DND-41 (cell line): ENCODE measurements at regions not wholly inside any gene's neighbourhood (a gene's known extent, or its start where the extent isn't known, plus 50 kb on each side); places are given as distances from the start of the nearest gene placed in this dataset.

ENCODE experiments used
- EZH2 ChIP-seq: IDR thresholded peaks from 3 replicates; pipeline ENCODE4 v1.6.1; 2012; ENCODE audit warnings: borderline replicate concordance, low read depth, mild to moderate bottlenecking, moderate library complexity, low read length, inconsistent platforms; ENCODE audit not compliant: severe bottlenecking
- TF ChIP-seq, protein P1 (sequence below): IDR thresholded peaks from 2 replicates; pipeline ENCODE4 v1.5.1; 2012; ENCODE audit warnings: borderline replicate concordance, low read length, moderate library complexity, mild to moderate bottlenecking; ENCODE audit not compliant: poor library complexity, severe bottlenecking; ENCODE audit errors: extremely low read depth

DNA sequence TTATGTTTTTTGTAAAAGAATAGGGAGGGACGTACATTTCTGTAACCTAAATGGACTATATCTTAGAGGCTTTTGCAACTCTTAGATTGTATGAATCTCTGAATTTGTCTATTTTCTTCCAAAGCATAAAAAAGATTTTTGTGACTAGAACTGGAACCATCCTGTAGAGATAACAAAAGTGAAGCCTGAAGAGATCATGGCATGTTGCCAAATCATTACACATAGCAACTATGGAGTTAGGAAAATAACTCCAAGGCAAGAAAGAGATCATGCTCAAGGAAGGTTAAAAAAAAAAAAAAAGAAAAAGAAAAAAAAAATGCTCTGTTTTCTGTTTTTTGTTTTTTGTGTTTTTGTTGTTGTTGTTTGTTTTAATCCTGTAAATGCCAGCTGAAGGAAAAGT is 567.7 kb upstream of the ZWINT start:
- TF ChIP-seq, protein P1, sequence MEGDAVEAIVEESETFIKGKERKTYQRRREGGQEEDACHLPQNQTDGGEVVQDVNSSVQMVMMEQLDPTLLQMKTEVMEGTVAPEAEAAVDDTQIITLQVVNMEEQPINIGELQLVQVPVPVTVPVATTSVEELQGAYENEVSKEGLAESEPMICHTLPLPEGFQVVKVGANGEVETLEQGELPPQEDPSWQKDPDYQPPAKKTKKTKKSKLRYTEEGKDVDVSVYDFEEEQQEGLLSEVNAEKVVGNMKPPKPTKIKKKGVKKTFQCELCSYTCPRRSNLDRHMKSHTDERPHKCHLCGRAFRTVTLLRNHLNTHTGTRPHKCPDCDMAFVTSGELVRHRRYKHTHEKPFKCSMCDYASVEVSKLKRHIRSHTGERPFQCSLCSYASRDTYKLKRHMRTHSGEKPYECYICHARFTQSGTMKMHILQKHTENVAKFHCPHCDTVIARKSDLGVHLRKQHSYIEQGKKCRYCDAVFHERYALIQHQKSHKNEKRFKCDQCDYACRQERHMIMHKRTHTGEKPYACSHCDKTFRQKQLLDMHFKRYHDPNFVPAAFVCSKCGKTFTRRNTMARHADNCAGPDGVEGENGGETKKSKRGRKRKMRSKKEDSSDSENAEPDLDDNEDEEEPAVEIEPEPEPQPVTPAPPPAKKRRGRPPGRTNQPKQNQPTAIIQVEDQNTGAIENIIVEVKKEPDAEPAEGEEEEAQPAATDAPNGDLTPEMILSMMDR: no peak
- no peak for TF ChIP-seq EZH2
